GM13977 (cell line): ENCODE measurements at regions not wholly inside any gene's neighbourhood (a gene's known extent, or its start where the extent isn't known, plus 50 kb on each side); places are given as distances from the start of the nearest gene placed in this dataset.

Experiments used
- DNase-seq: peaks from one replicate; pipeline ENCODE4 v3.0.0; 2012; ENCODE audit warnings: low spot score
- CTCF ChIP-seq: IDR thresholded peaks from 2 replicates; pipeline ENCODE4 v1.5.1; 2012; ENCODE audit warnings: mild to moderate bottlenecking, control low read depth; ENCODE audit not compliant: insufficient read depth; ENCODE audit errors: extremely low read depth, missing control alignments
- in situ Hi-C: fragments of 300-500 bp; cut with MboI; formaldehyde crosslinking; loops from one replicate; pipeline ENCODE4 v1.12.0; 2022; ENCODE audit warnings: low sequenced_read_pairs, low pct_unique_long_range_greater_than_20kb, mixed read lengths, inconsistent platforms; ENCODE audit not compliant: unreplicated experiment

GRCh38 chr9:19947996-19948395, 159.2 kb upstream of the SLC24A2 start:
- no peak for TF ChIP-seq CTCF
- no peak for DNase-seq
- in situ Hi-C loops, result loop anchor here (25.0 kb wide), 1 partner anchor 389 kb away; no protein-coding TSS in a partner anchor

GRCh38 chr9:19946441-19947109, 157.7 kb upstream of the SLC24A2 start:
- in situ Hi-C loops, result loop anchor here (25.0 kb wide), 1 partner anchor 391 kb away; no protein-coding TSS in a partner anchor
- no peak for DNase-seq
- peak; percentile 43 for TF ChIP-seq CTCF

GRCh38 chr9:19941874-19942273, 153.0 kb upstream of the SLC24A2 start:
- in situ Hi-C loops, result loop anchor here (25.0 kb wide), 1 partner anchor 395 kb away; no protein-coding TSS in a partner anchor
- DNase-seq, result no peak
- no peak for TF ChIP-seq CTCF

GRCh38 chr9:19940811-19941535, 152.1 kb upstream of the SLC24A2 start:
- no peak for TF ChIP-seq CTCF
- in situ Hi-C loops, result loop anchor here (25.0 kb wide), 1 partner anchor 396 kb away; no protein-coding TSS in a partner anchor
- no peak for DNase-seq

- in situ Hi-C loops, result loop anchor here (25.0 kb wide), 1 partner anchor 397 kb away; no protein-coding TSS in a partner anchor
- no peak for TF ChIP-seq CTCF
- DNase-seq, result no peak
Observed at GRCh38 chr9:19939734-19940278, 151.0 kb upstream of the SLC24A2 start.

GRCh38 chr9:19938990-19939733, 150.3 kb upstream of the SLC24A2 start:
- no peak for DNase-seq
- in situ Hi-C loops, result loop anchor here (25.0 kb wide), 1 partner anchor 398 kb away; no protein-coding TSS in a partner anchor
- no peak for TF ChIP-seq CTCF
